Endothelial cell of umbilical vein (primary cell): ENCODE measurements at regions not wholly inside any gene's neighbourhood (a gene's known extent, or its start where the extent isn't known, plus 50 kb on each side); places are given as distances from the start of the nearest gene placed in this dataset.

Experiments
- CTCF ChIP-seq, 2 donors: IDR thresholded peaks; 1 replicate in 1 of 2; 2 replicates in 1 of 2; pipeline ENCODE4 v1.5.1; 2011; ENCODE audit warnings: low read length in 2 of 2, mild to moderate bottlenecking in 2 of 2, moderate library complexity in 2 of 2, control low read depth in 1 of 2, inconsistent platforms in 1 of 2, low read depth in 1 of 2; ENCODE audit not compliant: insufficient read depth in 1 of 2; ENCODE audit errors: extremely low read depth in 1 of 2
- EZH2 ChIP-seq: IDR thresholded peaks from 2 replicates; pipeline ENCODE4 v1.6.1; 2012; ENCODE audit warnings: borderline replicate concordance, low read depth, mild to moderate bottlenecking, moderate library complexity, low read length, inconsistent platforms; ENCODE audit not compliant: severe bottlenecking
- GATA2 ChIP-seq: IDR thresholded peaks from 2 replicates; pipeline ENCODE4 v1.7.0; 2011; ENCODE audit warnings: low read depth, mild to moderate bottlenecking, moderate library complexity, mixed read lengths, low read length; ENCODE audit not compliant: insufficient read length, insufficient read depth
- JUN ChIP-seq: IDR thresholded peaks from 2 replicates; pipeline ENCODE4 v1.6.1; 2011; ENCODE audit warnings: borderline replicate concordance, low read depth; ENCODE audit not compliant: insufficient read length, insufficient read depth
- MAX ChIP-seq: IDR thresholded peaks from 2 replicates; pipeline ENCODE4 v1.6.1; 2011; ENCODE audit not compliant: insufficient read depth, insufficient read length
- MYC ChIP-seq: IDR thresholded peaks from one replicate; pipeline ENCODE4 v1.6.1; 2011; ENCODE audit warnings: mild to moderate bottlenecking, low read depth, low read length
- POLR2A ChIP-seq: IDR thresholded peaks from 2 replicates; pipeline ENCODE4 v1.6.1; 2012; ENCODE audit warnings: low read depth, mild to moderate bottlenecking, control low read depth, low read length
- POLR2AphosphoS5 ChIP-seq: IDR thresholded peaks from 2 replicates; pipeline ENCODE4 v1.6.1; 2012; ENCODE audit warnings: low read depth, mild to moderate bottlenecking, control low read depth, low read length, moderate library complexity; ENCODE audit not compliant: insufficient read depth

- TF ChIP-seq CTCF (IDR thresholded peaks at IDR 0.05; ENCODE audit: extremely low read depth in 1 of 2, insufficient read depth in 1 of 2, low read depth in 1 of 2, low read length in 2 of 2) (no peak), POLR2A (no peak), EZH2 (no peak), POLR2AphosphoS5 (no peak), MAX (no peak), MYC (no peak), JUN (no peak), GATA2 (no peak)
These were observed 389.9 kb downstream of the RPS29 start for GRCh38 chr14:49196327-49196726.
